NCI-H446 (cell line): ENCODE measurements at regions not wholly inside any gene's neighbourhood (a gene's known extent, or its start where the extent isn't known, plus 50 kb on each side); places are given as distances from the start of the nearest gene placed in this dataset.

Experiments used
- DNase-seq, 2 experiments: peaks; one replicate each; lab custom pipeline; 2025; lab: John Stamatoyannopoulos, UW

- no peak for DNase-seq
Measured at GRCh38 chr11:127709960-127710359, 709.4 kb upstream of the KIRREL3 start.

DNA sequence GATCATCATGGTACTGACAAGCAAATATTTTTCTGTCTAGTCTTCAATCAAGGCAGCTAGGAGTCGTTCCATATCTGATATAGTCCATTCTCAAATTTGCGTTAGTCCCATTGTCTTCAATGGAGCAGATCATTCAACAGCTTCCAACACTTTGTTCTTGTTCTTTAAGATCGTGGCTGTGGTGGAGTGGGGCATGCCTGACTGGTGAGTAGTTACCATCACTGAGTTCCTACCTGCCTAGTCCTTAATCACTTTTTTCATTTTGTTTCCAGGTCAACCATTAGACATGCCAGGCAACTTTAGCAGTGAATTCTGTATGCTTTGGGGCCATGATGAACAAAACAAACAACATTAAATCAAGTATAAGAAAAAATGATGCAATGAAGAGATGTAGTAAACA lies 693.1 kb upstream of the KIRREL3 start:
- no peak for DNase-seq

GRCh38 chr11:127683321-127683720 lies 682.8 kb upstream of the KIRREL3 start:
- DNase-seq: no peak

DNA sequence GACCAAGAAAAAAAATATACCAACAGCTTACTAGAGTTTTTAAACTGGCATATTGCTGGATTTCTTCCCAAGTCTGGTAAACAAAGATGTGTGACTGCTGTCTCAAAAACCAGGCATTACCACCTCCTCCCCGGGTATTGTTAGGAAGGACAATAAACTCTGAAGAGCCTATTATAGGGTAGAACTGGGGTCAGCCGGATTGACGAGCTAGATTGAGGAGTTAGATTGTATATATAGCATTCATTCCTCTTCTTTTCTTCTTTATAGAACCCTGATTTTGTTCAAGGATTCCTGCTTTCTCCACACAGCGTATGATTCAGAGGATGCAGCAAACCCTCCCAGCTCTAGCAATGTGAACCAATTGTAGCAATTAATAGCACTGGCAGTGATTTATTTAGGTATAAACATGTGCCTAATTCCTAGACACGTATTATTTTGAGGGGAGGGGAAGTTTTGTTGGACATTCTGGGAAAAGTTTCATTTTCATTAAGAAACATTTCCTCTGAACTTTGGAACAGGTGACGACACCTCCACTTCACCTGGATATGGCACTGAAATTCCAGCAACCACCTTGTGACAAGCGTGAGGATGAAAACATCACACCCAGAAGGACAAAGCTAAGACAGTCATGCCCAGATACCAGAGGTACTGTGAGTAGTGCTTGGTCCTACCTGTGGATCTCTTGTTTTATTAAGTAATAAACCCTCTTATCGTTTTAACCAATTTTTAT lies 679.4 kb upstream of the KIRREL3 start:
- no peak for DNase-seq

DNA sequence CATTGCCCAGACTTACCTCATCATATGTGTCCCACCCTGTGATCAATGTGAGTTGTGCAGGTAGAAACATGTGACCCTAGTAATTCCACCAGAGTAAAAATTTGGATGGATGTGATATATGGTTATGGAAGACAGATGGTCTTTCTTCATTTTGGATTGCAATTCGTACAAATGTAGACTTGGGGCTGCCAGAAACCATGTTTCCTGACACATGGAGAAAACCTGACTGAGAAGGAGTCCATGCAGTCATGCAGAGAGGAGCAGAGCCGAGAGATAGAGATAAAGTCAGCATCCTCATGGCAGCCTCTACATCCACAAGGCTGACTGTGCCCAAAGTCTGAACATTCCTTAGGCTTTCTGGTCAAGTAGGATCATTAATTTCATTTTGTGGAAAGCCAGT lies 678.1 kb upstream of the KIRREL3 start:
- DNase-seq: no peak

DNA sequence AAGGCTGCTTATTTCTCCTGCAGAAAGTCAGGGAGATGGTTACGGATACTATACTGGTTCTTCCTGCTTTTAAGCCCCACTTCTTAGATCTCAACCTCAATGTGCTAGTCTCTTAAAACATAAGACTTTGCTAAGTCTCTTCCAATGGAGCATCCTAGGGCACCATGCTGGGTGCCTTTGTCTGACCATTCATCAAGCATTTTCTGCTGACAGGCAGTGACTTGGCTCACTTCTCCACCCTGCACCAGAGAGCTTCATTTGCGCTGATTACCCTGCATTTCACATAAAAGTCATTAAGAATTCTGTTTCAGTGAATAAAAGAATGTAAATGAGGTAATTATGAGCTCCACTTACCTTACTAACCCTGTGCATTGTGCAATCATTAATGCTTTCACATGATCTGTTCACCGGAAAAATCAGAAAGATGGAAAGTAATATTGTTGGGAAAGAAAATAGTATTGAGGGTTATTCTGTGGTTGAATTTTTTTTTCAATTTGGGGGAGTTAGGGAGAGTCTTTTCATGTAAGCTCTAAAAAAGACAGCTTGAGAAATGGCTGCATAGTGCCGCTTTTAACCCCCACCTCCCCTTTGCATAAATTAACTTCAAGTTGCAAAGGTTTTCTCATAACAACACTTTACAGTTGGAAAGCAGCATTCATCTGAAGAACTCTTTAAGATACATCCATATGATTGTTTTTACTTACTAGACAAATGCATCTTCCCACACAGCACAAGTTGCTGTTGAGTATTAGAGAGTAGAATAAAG lies 677.3 kb upstream of the KIRREL3 start:
- no peak for DNase-seq

DNA sequence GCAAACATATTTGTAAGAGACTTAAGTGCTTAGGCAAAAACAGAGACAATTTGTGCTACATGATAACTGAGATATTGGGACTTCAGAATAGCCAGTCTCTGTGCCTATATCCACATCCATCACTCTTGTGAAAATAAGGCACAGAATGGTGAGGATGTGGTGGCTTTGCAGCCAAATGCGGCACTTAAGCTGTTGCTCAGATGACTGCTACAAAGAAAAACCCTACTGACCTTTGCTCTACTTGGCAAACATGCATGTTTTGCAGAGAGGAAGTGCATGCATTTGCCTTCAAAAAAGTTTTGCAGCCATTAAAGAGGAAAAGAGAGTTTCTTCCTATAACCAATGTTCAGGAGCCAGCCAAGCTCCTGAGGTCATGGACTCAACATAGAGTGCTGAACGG lies 675.0 kb upstream of the KIRREL3 start:
- DNase-seq: no peak

- DNase-seq: no peak
Measured at GRCh38 chr11:127674754-127675153, 674.2 kb upstream of the KIRREL3 start.

DNA sequence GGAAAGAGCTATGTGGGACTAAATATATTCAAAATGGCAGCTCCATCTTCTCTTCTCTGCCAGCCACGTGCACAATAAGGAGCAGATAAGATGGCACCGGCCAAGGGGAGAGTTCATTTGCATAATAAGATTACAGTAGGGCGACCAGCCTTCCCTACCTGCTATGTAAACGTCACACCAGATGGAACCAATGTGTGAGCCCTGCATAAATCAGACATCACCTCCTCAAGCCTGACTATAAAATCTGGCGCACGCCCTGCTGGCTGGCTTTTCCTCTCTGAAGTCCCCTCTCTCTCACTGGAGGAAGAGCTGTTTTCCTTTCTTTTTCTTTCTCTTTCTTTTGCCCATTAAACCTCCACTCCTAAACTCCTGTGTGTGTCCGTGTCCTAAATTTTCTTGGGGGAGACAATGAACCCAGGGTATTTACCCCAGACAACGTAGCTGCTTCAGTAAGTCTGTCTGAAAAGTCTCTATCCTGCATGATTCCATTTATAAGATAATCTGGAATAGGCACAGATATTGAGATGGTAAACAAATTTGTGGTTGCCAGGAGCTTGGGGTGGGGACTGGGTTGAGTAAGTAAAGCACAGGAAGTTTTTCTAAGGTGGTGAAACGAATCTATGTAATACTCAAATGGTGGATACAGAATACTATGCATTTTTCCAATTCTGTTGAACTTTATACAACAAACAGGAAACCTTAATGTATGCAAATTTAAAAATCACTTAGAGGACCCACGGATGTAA lies 670.0 kb upstream of the KIRREL3 start:
- no peak for DNase-seq

DNA sequence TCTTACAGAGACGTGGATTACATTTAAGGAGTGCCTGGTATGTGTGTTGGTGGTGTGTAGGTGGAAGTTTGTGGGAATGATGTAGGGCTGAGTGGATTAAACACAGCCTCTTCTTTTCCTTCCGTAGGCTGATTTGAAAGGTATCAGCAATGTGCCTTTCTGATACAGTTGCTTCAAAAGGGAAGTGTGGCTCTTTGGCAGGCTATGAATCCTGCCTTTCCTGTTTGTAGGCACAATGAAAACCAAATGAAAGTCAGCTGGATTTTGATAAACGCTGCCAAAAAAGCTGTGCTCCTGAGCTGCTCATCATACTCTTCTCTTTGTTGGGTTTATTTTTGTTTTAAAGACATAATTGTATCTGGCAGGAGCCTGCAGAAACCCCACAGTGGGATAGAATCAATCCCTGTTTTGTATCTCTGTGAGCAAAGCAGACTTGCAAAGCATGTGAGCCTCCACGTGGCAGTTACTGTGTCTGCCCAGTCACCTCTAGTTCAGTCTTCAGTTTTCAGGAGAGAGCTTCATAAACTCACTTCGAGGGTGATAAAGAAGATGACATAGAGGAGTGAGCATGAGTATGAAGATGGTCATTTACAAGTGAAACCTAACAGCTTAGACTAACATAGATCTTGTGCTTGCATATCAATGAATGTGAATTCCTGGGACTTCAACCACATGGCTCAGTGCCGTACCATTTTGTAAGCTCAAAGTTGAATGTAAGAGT lies 655.7 kb upstream of the KIRREL3 start:
- DNase-seq: peak in 1 of 2 experiments; percentile 14

DNA sequence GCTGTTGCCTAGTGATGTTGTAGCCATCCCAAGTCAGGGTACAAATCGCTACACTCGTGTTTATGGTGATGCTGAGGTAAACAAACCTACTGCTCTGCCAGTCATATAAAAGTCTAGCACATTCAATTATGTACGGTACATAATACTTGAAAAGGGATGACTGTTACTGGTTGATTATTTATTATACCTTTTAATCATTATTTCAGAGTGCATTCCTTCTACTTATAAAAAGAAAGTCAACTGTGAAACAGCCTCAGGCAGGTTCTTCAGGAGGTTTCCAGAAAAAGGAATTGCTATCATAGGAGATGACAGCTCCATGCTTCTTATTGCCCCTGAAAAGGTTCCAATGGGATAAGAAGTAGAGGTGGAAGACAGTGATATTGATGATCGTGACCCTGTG lies 652.5 kb upstream of the KIRREL3 start:
- no peak for DNase-seq

DNA sequence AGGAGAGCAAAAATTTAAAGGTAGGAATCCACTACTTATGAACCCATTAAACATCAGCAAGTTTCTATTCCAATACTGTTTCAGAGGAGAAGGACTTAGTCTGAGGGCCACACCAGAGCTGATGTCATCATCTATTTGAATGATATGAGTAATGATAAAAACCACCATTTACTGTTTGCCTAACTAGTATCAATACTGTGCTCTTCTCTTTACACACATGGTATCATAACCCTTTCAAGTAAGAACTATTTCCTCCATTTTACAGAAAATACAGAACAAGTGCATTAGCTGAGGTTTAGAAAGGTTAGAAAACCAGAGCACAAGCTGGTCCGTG lies 651.3 kb upstream of the KIRREL3 start:
- no peak for DNase-seq

- DNase-seq: no peak
Measured at GRCh38 chr11:127651175-127651887, 650.8 kb upstream of the KIRREL3 start.

GRCh38 chr11:127649958-127650357 lies 649.4 kb upstream of the KIRREL3 start:
- DNase-seq: no peak

GRCh38 chr11:127649071-127649470 lies 648.5 kb upstream of the KIRREL3 start:
- DNase-seq: no peak

- no peak for DNase-seq
Measured at GRCh38 chr11:127648583-127648982, 648.0 kb upstream of the KIRREL3 start.

DNA sequence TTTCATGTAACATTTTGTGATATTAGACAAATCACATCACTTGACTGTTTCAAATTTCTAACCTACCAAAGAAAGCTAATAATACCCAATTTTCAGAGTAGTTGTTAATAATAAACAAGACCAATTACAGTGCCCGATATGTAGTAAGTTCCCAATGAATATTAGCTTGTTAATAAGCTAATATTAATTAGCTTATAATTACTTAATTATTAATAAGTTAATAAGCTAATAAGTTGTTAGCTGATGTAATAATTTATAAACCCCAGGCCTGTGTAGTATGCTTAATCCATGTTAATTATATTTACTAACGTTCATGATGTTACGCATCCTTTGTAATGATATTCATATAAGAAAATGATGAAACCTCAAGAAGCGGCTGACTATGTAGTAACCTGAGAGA lies 643.8 kb upstream of the KIRREL3 start:
- no peak for DNase-seq

DNA sequence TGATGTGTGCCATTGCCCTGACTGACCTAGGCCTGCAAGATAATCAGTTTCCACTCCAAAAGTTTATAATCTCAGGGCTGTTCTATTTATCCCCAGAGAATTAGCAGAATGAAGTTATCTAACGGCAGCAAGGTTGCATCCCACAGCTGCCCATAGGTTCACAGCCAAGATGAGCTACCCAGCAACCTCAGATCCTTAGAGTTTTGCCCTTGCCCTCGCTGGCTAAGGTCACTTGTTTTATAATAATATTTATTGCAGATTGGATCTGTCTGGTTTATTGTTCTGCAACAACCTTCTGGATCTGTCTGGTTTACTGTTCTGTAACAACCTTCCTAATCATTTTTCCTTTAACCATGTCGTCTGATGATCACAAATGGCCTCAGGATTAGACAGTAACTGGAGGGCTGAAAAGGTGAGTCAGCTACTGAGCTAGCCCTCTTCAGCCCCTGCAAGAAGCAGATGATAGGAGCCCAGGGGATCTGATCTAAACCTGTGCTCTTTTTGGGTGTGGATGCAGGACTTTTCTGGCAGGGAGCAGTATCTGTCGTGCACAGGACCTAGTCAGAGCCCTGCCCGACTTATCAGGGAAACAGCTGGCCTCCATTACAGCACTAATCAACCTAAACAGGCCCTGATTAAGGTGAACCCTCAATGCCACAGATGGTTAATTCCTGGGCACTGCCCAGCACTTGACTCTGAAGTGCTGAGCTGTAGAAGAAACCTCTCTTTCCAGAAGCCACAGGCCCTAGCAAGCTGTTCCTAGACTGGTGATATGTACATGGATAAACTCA lies 642.9 kb upstream of the KIRREL3 start:
- no peak for DNase-seq

- no peak for DNase-seq
Measured at GRCh38 chr11:127640561-127641451, 640.2 kb upstream of the KIRREL3 start.

GRCh38 chr11:127639916-127640315 lies 639.3 kb upstream of the KIRREL3 start:
- DNase-seq: peak in 1 of 2 experiments; percentile 16
